HCT116 (cell line): ENCODE measurements at regions not wholly inside any gene's neighbourhood (a gene's known extent, or its start where the extent isn't known, plus 50 kb on each side); places are given as distances from the start of the nearest gene placed in this dataset.

Experiments
- ATAC-seq: fragments of 200-7000 bp; cut with Tn5 transposase; 2 replicates; pipeline ENCODE4 v1.9.1; 2020; ENCODE audit warnings: mild to moderate bottlenecking, moderate library complexity
- BruUV-seq: library from RNA; stranded (reverse); fragments of 400-500 nt; replicated peaks from 2 replicates; lab custom pipeline; 2021; lab: Mats Ljungman, UMichigan
- CTCF ChIA-PET: fragments of 300-600 bp; sonication (Branson Sonifier 250); formaldehyde crosslinking; loops from one replicate; lab custom pipeline; 2021; ENCODE audit warnings: antibody characterized with exemption; lab: Charles Lee
- POLR2A ChIA-PET: fragments of 300-600, 350-600 bp; sonication (Branson Sonifier 250); formaldehyde crosslinking; loops from one replicate; lab custom pipeline; 2021; ENCODE audit warnings: antibody characterized with exemption; lab: Charles Lee
- RAD21 ChIA-PET, 2 experiments: fragments of 300-600 bp; sonication (Branson Sonifier 250); formaldehyde crosslinking; loops; one replicate each; lab custom pipeline; 2023; ENCODE audit warnings: low total read pairs in 2 of 2; ENCODE audit not compliant: uncharacterized antibody in 2 of 2, unreplicated experiment in 2 of 2, low non-redundant PET in 1 of 2; lab: Charles Lee
- DNase-seq: peaks from one replicate; pipeline ENCODE4 v3.0.0-alpha.2; 2010; ENCODE audit warnings: low read depth, low spot score
- H2AFZ ChIP-seq: fragments of 200-600 bp; shearing (Covaris generic), sonication (generic); 2 replicates; pipeline ENCODE4 v1.6.1; 2017; ENCODE audit warnings: low read depth, mixed run types, mixed read lengths, antibody characterized with exemption, low read length; ENCODE audit not compliant: poor library complexity, severe bottlenecking
- H3K27ac ChIP-seq: 2 replicates; pipeline ENCODE4 v1.5.1; 2012; ENCODE audit warnings: low read depth, low read length
- H3K27me3 ChIP-seq: fragments of 200-600 bp; sonication (generic); 2 replicates; pipeline ENCODE4 v1.6.1; 2016; ENCODE audit warnings: mixed run types, low read length, mixed read lengths; ENCODE audit not compliant: insufficient read depth
- H3K36me3 ChIP-seq, 2 experiments: fragments of 200-500 bp in 1 of 2; fragments of 200-600 bp in 1 of 2; sonication (Bioruptor generic) in 1 of 2; sonication (generic) in 1 of 2; 2 replicates each; pipeline versions ENCODE4 v1.5.1 to v1.6.1; 2014 to 2016; ENCODE audit warnings: low read length in 2 of 2, inconsistent platforms in 1 of 2, mixed read lengths in 1 of 2, mixed run types in 1 of 2; ENCODE audit not compliant: insufficient read depth in 2 of 2, control insufficient read depth in 1 of 2
- H3K4me1 ChIP-seq, 2 experiments: fragments of 200-600 bp in 1 of 2; sonication (generic) in 1 of 2; 2 replicates each; pipeline versions ENCODE4 v1.5.1 to v1.6.1; 2012 to 2017; ENCODE audit warnings: low read length in 2 of 2, inconsistent platforms in 1 of 2, mild to moderate bottlenecking in 1 of 2, mixed read lengths in 1 of 2, mixed run types in 1 of 2, moderate library complexity in 1 of 2; ENCODE audit not compliant: insufficient read depth in 2 of 2, control insufficient read depth in 1 of 2
- H3K4me2 ChIP-seq: fragments of 200-600 bp; sonication (generic); 2 replicates; pipeline ENCODE4 v1.6.1; 2017; ENCODE audit warnings: mixed run types, low read length, mixed read lengths
- H3K4me3 ChIP-seq, 2 experiments: fragments of 200-600 bp in 1 of 2; sonication (generic) in 1 of 2; replicated peaks in 1 of 2; 2 replicates each; pipeline ENCODE4 v1.5.1; 2011 to 2016; ENCODE audit warnings: low read length in 2 of 2, control low read depth in 1 of 2, low read depth in 1 of 2, mild to moderate bottlenecking in 1 of 2, mixed read lengths in 1 of 2, mixed run types in 1 of 2
- H3K79me2 ChIP-seq: fragments of 200-600 bp; sonication (generic); 2 replicates; pipeline ENCODE4 v1.6.1; 2017; ENCODE audit warnings: mild to moderate bottlenecking, mixed run types, low read length, moderate library complexity, mixed read lengths; ENCODE audit not compliant: insufficient read depth
- H3K9ac ChIP-seq: fragments of 200-600 bp; sonication (generic); 2 replicates; pipeline ENCODE4 v1.6.1; 2016; ENCODE audit warnings: low read length, mixed read lengths
- H3K9me2 ChIP-seq: fragments of 200-600 bp; sonication (generic), shearing (Covaris generic); 2 replicates; pipeline ENCODE4 v1.6.1; 2017; ENCODE audit warnings: mixed run types, mild to moderate bottlenecking, moderate library complexity; ENCODE audit not compliant: insufficient read depth
- H3K9me3 ChIP-seq, 2 experiments: fragments of 200-500 bp in 1 of 2; fragments of 200-600 bp in 1 of 2; sonication (Bioruptor generic) in 1 of 2; sonication (generic) in 1 of 2; 2 replicates each; pipeline ENCODE4 v1.6.1; 2014 to 2017; ENCODE audit warnings: low read length in 2 of 2, mixed read lengths in 2 of 2, inconsistent platforms in 1 of 2, low read depth in 1 of 2, mild to moderate bottlenecking in 1 of 2, mixed run types in 1 of 2, moderate library complexity in 1 of 2; ENCODE audit not compliant: control insufficient read depth in 1 of 2, insufficient read depth in 1 of 2
- H4K20me1 ChIP-seq: fragments of 200-600 bp; sonication (generic), shearing (Covaris generic); 2 replicates; pipeline ENCODE4 v1.6.1; 2017; ENCODE audit warnings: mixed run types, mild to moderate bottlenecking, moderate library complexity; ENCODE audit not compliant: insufficient read depth
- CTCF ChIP-seq, 3 experiments: fragments of 200-600 bp in 1 of 3; sonication (generic) in 1 of 3; IDR thresholded peaks in 2 of 3; conservative IDR thresholded peaks in 1 of 3; 2 replicates each; pipeline ENCODE4 v1.5.1; 2012 to 2017; ENCODE audit warnings: low read depth in 2 of 3, low read length in 2 of 3, antibody characterized with exemption in 1 of 3, borderline replicate concordance in 1 of 3, control low read depth in 1 of 3, mild to moderate bottlenecking in 1 of 3, mixed read lengths in 1 of 3, mixed run types in 1 of 3, moderate library complexity in 1 of 3; ENCODE audit not compliant: insufficient read depth in 1 of 3
- EGR1 ChIP-seq: IDR thresholded peaks from 2 replicates; pipeline ENCODE4 v1.6.1; 2012; ENCODE audit warnings: low read depth
- EZH2phosphoT487 ChIP-seq: fragments of 200-600 bp; IDR thresholded peaks from 2 replicates; pipeline ENCODE4 v1.6.1; 2018; ENCODE audit warnings: antibody characterized with exemption, borderline replicate concordance
- JUND ChIP-seq: IDR thresholded peaks from 2 replicates; pipeline ENCODE4 v1.6.1; 2012
- RAD21 ChIP-seq: IDR thresholded peaks from 2 replicates; pipeline ENCODE4 v1.6.1; 2012; ENCODE audit warnings: low read depth, mild to moderate bottlenecking
- SIN3A ChIP-seq: IDR thresholded peaks from 2 replicates; pipeline ENCODE4 v1.6.1; 2012; ENCODE audit warnings: low read depth
- TCF7L2 ChIP-seq: IDR thresholded peaks from 2 replicates; pipeline ENCODE4 v1.7.0; 2011; ENCODE audit warnings: borderline replicate concordance, inconsistent platforms; ENCODE audit not compliant: insufficient read depth, insufficient read length; ENCODE audit errors: extremely low read depth
- intact Hi-C: fragments of 100-400 bp; cut with micrococcal nuclease; formaldehyde crosslinking; loops from 2 replicates; pipeline ENCODE4 v1.10.0; 2022
- TF ChIP-seq, protein P1 (sequence below): IDR thresholded peaks from 2 replicates; pipeline ENCODE4 v1.6.1; 2012; ENCODE audit warnings: low read depth
- TF ChIP-seq, protein P2 (sequence below): IDR thresholded peaks from 2 replicates; pipeline ENCODE4 v1.6.1; 2012

- CTCF ChIA-PET: no interaction called here
These were observed 421.1 kb downstream of the PLOD2 start for GRCh38 chr3:145739926-145740325.

More at GRCh38 chr3:145739926-145740325, 421.1 kb downstream of the PLOD2 start:
- no peak overlapping the region for H3K27ac ChIP-seq
- TF ChIP-seq SIN3A (no peak), EZH2phosphoT487 (no peak), RAD21 (no peak), JUND (no peak), CTCF (IDR thresholded peaks at IDR 0.05 in 2 of 3, conservative IDR thresholded peaks at IDR 0.05 in 1 of 3; ENCODE audit: borderline replicate concordance in 1 of 3, insufficient read depth in 1 of 3, low read depth in 2 of 3, low read length in 2 of 3) (no peak), EGR1 (no peak), TCF7L2 (no peak)
- TF ChIP-seq, protein P1, sequence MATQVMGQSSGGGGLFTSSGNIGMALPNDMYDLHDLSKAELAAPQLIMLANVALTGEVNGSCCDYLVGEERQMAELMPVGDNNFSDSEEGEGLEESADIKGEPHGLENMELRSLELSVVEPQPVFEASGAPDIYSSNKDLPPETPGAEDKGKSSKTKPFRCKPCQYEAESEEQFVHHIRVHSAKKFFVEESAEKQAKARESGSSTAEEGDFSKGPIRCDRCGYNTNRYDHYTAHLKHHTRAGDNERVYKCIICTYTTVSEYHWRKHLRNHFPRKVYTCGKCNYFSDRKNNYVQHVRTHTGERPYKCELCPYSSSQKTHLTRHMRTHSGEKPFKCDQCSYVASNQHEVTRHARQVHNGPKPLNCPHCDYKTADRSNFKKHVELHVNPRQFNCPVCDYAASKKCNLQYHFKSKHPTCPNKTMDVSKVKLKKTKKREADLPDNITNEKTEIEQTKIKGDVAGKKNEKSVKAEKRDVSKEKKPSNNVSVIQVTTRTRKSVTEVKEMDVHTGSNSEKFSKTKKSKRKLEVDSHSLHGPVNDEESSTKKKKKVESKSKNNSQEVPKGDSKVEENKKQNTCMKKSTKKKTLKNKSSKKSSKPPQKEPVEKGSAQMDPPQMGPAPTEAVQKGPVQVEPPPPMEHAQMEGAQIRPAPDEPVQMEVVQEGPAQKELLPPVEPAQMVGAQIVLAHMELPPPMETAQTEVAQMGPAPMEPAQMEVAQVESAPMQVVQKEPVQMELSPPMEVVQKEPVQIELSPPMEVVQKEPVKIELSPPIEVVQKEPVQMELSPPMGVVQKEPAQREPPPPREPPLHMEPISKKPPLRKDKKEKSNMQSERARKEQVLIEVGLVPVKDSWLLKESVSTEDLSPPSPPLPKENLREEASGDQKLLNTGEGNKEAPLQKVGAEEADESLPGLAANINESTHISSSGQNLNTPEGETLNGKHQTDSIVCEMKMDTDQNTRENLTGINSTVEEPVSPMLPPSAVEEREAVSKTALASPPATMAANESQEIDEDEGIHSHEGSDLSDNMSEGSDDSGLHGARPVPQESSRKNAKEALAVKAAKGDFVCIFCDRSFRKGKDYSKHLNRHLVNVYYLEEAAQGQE: no peak
- TF ChIP-seq, protein P2, sequence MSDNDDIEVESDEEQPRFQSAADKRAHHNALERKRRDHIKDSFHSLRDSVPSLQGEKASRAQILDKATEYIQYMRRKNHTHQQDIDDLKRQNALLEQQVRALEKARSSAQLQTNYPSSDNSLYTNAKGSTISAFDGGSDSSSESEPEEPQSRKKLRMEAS: no peak
- TF ChIP-seq, all 23 proteins: peak for 0
- intact Hi-C loops: no loop called here
- no peaks in the 10 kb centered on the region for H3K27me3 ChIP-seq
- no peaks in the 10 kb centered on the region for H3K9me3 ChIP-seq
- no peak overlapping the region for H3K9ac ChIP-seq
- H3K4me3 ChIP-seq: no peak overlapping the region
- RAD21 ChIA-PET: no interaction called here
- H3K36me3 ChIP-seq: no peaks in the 10 kb centered on the region
- no TSS peak for BruUV-seq
- no peaks in the 10 kb centered on the region for H3K79me2 ChIP-seq
- POLR2A ChIA-PET: no interaction called here
- no peak overlapping the region for H3K4me2 ChIP-seq
- peak; percentile 40; the same call in 1 of the 2 replicates for ATAC-seq
- no peaks in the 10 kb centered on the region for H3K4me1 ChIP-seq
- H4K20me1 ChIP-seq: no peaks in the 10 kb centered on the region
- no peak overlapping the region for H2AFZ ChIP-seq
- no peaks in the 10 kb centered on the region for H3K9me2 ChIP-seq
- no peak for DNase-seq
